Panc1 (cell line): ENCODE measurements at regions not wholly inside any gene's neighbourhood (a gene's known extent, or its start where the extent isn't known, plus 50 kb on each side); places are given as distances from the start of the nearest gene placed in this dataset.

Source experiments
- ATAC-seq: fragments of 200-7000 bp; cut with Tn5 transposase; 2 replicates; pipeline ENCODE4 v1.9.1; 2020; ENCODE audit warnings: mild to moderate bottlenecking, moderate library complexity
- BruUV-seq: library from RNA; stranded (reverse); fragments of 400-500 nt; replicated peaks from 2 replicates; lab custom pipeline; 2021; lab: Mats Ljungman, UMichigan
- CTCF ChIA-PET: fragments of 300-600 bp; sonication (Branson Sonifier 250); formaldehyde crosslinking; loops from one replicate; lab custom pipeline; 2022; ENCODE audit warnings: antibody characterized with exemption; lab: Charles Lee
- POLR2A ChIA-PET: fragments of 300-600 bp; sonication (Branson Sonifier 250); formaldehyde crosslinking; loops from one replicate; lab custom pipeline; 2022; ENCODE audit warnings: antibody characterized with exemption; lab: Charles Lee
- DNase-seq: peaks from one replicate; pipeline ENCODE4 v3.0.0-alpha.2; 2010; ENCODE audit warnings: low read depth, low spot score
- H3K27ac ChIP-seq: 2 replicates; pipeline ENCODE4 v1.5.1; 2011; ENCODE audit warnings: mild to moderate bottlenecking, low read length, inconsistent platforms
- H3K27me3 ChIP-seq: fragments of 200-500 bp; sonication (Bioruptor generic); 2 replicates; pipeline ENCODE4 v1.6.0; 2014; ENCODE audit warnings: low read length, inconsistent platforms; ENCODE audit not compliant: control insufficient read depth, insufficient read depth
- H3K36me3 ChIP-seq: fragments of 200-500 bp; sonication (Bioruptor generic); 2 replicates; pipeline ENCODE4 v1.5.1; 2014; ENCODE audit warnings: inconsistent platforms, mild to moderate bottlenecking, low read length, moderate library complexity; ENCODE audit not compliant: control insufficient read depth, insufficient read depth
- H3K4me1 ChIP-seq: 2 replicates; pipeline ENCODE4 v1.5.1; 2011; ENCODE audit warnings: inconsistent platforms, mild to moderate bottlenecking, low read length, moderate library complexity; ENCODE audit not compliant: control insufficient read depth, insufficient read depth
- H3K4me3 ChIP-seq, 2 experiments: 2 replicates each; pipeline ENCODE4 v1.5.1; 2011 to 2012; ENCODE audit warnings: low read depth in 2 of 2, low read length in 2 of 2, mild to moderate bottlenecking in 2 of 2, inconsistent platforms in 1 of 2, moderate library complexity in 1 of 2
- H3K9me3 ChIP-seq: fragments of 200-500 bp; sonication (Bioruptor generic); 2 replicates; pipeline ENCODE4 v1.5.1; 2014; ENCODE audit warnings: low read depth, mild to moderate bottlenecking, inconsistent platforms, low read length, moderate library complexity; ENCODE audit not compliant: control insufficient read depth, insufficient read depth
- POLR2AphosphoS5 ChIP-seq: IDR thresholded peaks from 2 replicates; pipeline ENCODE4 v1.6.1; 2012; ENCODE audit warnings: mild to moderate bottlenecking, low read depth, low read length, moderate library complexity
- SIN3A ChIP-seq: IDR thresholded peaks from 2 replicates; pipeline ENCODE4 v1.6.1; 2012; ENCODE audit warnings: low read depth, mild to moderate bottlenecking, low read length, moderate library complexity, borderline replicate concordance; ENCODE audit not compliant: insufficient read depth
- TCF7L2 ChIP-seq: IDR thresholded peaks from 2 replicates; pipeline ENCODE4 v1.6.1; 2011; ENCODE audit warnings: mild to moderate bottlenecking, low read depth, low read length, inconsistent platforms
- in situ Hi-C: cut with HindIII; loops from 2 replicates; pipeline ENCODE4 v1.10.0; 2016; ENCODE audit warnings: low sequenced_read_pairs, low pct_unique_long_range_greater_than_20kb
- intact Hi-C: fragments of 100-400 bp; cut with micrococcal nuclease; formaldehyde crosslinking; loops from one replicate; pipeline ENCODE4 v1.10.0; 2022; ENCODE audit not compliant: unreplicated experiment
- TF ChIP-seq, protein P1 (sequence below): fragments of 450-650 bp; IDR thresholded peaks from 2 replicates; pipeline ENCODE4 v1.5.1; 2017; ENCODE audit warnings: mild to moderate bottlenecking
- TF ChIP-seq, protein P2 (sequence below), 2 experiments: IDR thresholded peaks; 2 replicates each; pipeline ENCODE4 v1.6.1; 2011 to 2012; ENCODE audit warnings: low read depth in 2 of 2, control low read depth in 1 of 2, low read length in 1 of 2, mild to moderate bottlenecking in 1 of 2, moderate library complexity in 1 of 2; ENCODE audit not compliant: insufficient read depth in 1 of 2

DNA sequence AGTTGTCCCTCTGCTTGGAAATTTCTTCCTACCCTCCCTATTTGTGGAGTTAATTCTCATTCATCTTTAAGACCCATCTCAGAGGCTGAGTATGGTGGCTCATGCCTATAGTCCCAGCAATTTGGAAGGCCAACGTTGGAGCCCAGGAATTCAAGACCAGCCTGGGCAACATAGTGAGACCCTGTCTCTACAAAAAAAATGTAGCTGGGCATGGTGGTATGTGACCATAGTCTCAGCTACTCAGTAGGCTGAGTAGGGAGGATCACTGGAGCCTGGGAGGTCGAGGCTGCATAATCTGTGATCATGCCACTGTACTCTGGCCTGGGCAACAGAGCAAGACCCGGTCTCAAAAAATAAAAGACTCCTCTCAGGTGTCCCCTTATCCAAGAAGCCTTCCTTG is 125.1 kb downstream of the SUDS3 start:
- ATAC-seq (no peak), DNase-seq (no peak)
- no peaks in the 10 kb centered on the region for H3K9me3 ChIP-seq
- H3K4me1 ChIP-seq: no peaks in the 10 kb centered on the region
- H3K4me3 ChIP-seq: no peak overlapping the region
- in situ Hi-C loops (no loop called here), intact Hi-C loops (no loop called here)
- ChIA-PET CTCF (no interaction called here), POLR2A (no interaction called here)
- BruUV-seq: no TSS peak
- TF ChIP-seq SIN3A (no peak), TCF7L2 (no peak), POLR2AphosphoS5 (no peak)
- TF ChIP-seq, protein P1, sequence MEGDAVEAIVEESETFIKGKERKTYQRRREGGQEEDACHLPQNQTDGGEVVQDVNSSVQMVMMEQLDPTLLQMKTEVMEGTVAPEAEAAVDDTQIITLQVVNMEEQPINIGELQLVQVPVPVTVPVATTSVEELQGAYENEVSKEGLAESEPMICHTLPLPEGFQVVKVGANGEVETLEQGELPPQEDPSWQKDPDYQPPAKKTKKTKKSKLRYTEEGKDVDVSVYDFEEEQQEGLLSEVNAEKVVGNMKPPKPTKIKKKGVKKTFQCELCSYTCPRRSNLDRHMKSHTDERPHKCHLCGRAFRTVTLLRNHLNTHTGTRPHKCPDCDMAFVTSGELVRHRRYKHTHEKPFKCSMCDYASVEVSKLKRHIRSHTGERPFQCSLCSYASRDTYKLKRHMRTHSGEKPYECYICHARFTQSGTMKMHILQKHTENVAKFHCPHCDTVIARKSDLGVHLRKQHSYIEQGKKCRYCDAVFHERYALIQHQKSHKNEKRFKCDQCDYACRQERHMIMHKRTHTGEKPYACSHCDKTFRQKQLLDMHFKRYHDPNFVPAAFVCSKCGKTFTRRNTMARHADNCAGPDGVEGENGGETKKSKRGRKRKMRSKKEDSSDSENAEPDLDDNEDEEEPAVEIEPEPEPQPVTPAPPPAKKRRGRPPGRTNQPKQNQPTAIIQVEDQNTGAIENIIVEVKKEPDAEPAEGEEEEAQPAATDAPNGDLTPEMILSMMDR: no peak
- TF ChIP-seq, protein P2, sequence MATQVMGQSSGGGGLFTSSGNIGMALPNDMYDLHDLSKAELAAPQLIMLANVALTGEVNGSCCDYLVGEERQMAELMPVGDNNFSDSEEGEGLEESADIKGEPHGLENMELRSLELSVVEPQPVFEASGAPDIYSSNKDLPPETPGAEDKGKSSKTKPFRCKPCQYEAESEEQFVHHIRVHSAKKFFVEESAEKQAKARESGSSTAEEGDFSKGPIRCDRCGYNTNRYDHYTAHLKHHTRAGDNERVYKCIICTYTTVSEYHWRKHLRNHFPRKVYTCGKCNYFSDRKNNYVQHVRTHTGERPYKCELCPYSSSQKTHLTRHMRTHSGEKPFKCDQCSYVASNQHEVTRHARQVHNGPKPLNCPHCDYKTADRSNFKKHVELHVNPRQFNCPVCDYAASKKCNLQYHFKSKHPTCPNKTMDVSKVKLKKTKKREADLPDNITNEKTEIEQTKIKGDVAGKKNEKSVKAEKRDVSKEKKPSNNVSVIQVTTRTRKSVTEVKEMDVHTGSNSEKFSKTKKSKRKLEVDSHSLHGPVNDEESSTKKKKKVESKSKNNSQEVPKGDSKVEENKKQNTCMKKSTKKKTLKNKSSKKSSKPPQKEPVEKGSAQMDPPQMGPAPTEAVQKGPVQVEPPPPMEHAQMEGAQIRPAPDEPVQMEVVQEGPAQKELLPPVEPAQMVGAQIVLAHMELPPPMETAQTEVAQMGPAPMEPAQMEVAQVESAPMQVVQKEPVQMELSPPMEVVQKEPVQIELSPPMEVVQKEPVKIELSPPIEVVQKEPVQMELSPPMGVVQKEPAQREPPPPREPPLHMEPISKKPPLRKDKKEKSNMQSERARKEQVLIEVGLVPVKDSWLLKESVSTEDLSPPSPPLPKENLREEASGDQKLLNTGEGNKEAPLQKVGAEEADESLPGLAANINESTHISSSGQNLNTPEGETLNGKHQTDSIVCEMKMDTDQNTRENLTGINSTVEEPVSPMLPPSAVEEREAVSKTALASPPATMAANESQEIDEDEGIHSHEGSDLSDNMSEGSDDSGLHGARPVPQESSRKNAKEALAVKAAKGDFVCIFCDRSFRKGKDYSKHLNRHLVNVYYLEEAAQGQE (IDR thresholded peaks at IDR 0.05; ENCODE audit: insufficient read depth in 1 of 2, low read depth in 2 of 2, low read length in 1 of 2): no peak
- H3K27me3 ChIP-seq: no peaks in the 10 kb centered on the region
- H3K27ac ChIP-seq: no peak overlapping the region
- H3K36me3 ChIP-seq: no peaks in the 10 kb centered on the region

DNA sequence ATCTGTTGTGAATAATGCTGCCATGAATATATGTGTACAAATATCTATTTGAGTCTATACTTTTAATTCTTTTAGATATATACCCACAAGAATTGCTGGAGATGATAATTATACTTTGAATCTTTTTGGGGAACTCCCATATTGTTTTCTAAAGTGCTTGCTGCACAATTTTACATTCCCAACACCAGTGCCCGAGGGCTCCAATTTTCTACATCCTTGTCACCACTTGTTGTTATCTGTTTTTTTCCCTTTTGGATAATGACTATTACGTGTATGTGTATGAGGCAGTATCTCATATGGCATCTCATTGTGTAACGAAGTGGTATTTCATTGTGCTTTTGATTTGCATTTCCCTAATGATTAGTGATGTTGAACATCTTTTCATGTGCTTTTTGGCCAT is 127.1 kb downstream of the SUDS3 start:
- ATAC-seq (no peak), DNase-seq (no peak)
- Histone ChIP-seq H3K4me1 (no peaks in the 10 kb centered on the region), H3K36me3 (no peaks in the 10 kb centered on the region), H3K27me3 (no peaks in the 10 kb centered on the region), H3K27ac (no peak overlapping the region), H3K9me3 (no peaks in the 10 kb centered on the region), H3K4me3 (no peak overlapping the region)
- intact Hi-C loops: no loop called here
- BruUV-seq: no TSS peak
- TF ChIP-seq, protein P1: no peak
- TF ChIP-seq POLR2AphosphoS5 (no peak), TCF7L2 (no peak), SIN3A (no peak)
- TF ChIP-seq, protein P2 (IDR thresholded peaks at IDR 0.05; ENCODE audit: insufficient read depth in 1 of 2, low read depth in 2 of 2, low read length in 1 of 2): no peak
- ChIA-PET POLR2A (no interaction called here), CTCF (no interaction called here)
- in situ Hi-C loops: no loop called here
